ENCODE measurements at regions not wholly inside any gene's neighbourhood (a gene's known extent, or its start where the extent isn't known, plus 50 kb on each side); places are given as distances from the start of the nearest gene placed in this dataset.

DNA sequence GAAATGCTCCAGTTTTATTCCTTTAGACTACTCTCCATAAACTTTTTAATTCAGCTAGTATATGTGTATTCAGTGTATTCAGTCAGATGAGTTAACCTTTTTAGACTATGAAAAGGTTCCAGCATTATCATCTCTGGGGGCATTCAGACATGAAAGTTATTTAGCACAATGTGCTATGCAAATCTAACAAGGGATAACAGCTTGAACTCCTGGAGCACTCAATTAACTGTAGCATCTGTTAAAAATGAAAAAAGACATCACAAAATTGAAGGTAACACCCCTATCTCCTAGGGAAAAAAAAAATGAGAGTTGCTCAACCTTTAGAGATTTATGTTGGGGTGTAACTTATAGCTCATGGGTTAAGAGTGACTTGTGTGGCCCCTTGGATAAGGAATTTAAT, 211.5 kb downstream of the PHLDA1 start:
- TF ChIP-seq, protein P1, sequence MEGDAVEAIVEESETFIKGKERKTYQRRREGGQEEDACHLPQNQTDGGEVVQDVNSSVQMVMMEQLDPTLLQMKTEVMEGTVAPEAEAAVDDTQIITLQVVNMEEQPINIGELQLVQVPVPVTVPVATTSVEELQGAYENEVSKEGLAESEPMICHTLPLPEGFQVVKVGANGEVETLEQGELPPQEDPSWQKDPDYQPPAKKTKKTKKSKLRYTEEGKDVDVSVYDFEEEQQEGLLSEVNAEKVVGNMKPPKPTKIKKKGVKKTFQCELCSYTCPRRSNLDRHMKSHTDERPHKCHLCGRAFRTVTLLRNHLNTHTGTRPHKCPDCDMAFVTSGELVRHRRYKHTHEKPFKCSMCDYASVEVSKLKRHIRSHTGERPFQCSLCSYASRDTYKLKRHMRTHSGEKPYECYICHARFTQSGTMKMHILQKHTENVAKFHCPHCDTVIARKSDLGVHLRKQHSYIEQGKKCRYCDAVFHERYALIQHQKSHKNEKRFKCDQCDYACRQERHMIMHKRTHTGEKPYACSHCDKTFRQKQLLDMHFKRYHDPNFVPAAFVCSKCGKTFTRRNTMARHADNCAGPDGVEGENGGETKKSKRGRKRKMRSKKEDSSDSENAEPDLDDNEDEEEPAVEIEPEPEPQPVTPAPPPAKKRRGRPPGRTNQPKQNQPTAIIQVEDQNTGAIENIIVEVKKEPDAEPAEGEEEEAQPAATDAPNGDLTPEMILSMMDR (IDR thresholded peaks at IDR 0.05), result no peak
- no peak for TF ChIP-seq POLR2AphosphoS5 (IDR thresholded peaks at IDR 0.05)

All from prostate gland (tissue), 2 donors.